ENCODE measurements at regions not wholly inside any gene's neighbourhood (a gene's known extent, or its start where the extent isn't known, plus 50 kb on each side); places are given as distances from the start of the nearest gene placed in this dataset.

GRCh38 chr15:95536638-95537037 is 793.9 kb upstream of the NR2F2 start:
- Histone ChIP-seq H3K9me3 (ENCODE audit: control insufficient read depth, insufficient read depth, low read depth, low read length) (no peaks in the 10 kb centered on the region), H3K27me3 (ENCODE audit: control insufficient read depth, insufficient read depth, low read length) (no peaks in the 10 kb centered on the region), H3K27ac (ENCODE audit: insufficient read depth, low read length) (no peak overlapping the region), H3K4me1 (ENCODE audit: control insufficient read depth, extremely low read depth, insufficient read depth, low read length) (no peaks in the 10 kb centered on the region), H3K79me2 (ENCODE audit: control insufficient read depth, insufficient read depth, low read length) (no peaks in the 10 kb centered on the region), H3K9ac (ENCODE audit: insufficient read depth, low read length) (no peak overlapping the region), H3K4me3 (replicated peaks in 1 of 4; ENCODE audit: control extremely low read depth in 1 of 4, insufficient read depth in 1 of 4, low read depth in 3 of 4, low read length in 4 of 4) (no peak overlapping the region), H2AFZ (ENCODE audit: low read length) (no peak overlapping the region), H3K4me2 (ENCODE audit: extremely low read depth, insufficient read depth, low read length) (no peak overlapping the region), H3K36me3 (ENCODE audit: control insufficient read depth, insufficient read depth, low read length) (no peaks in the 10 kb centered on the region), H4K20me1 (ENCODE audit: control insufficient read depth, extremely low read depth, insufficient read depth, low read length) (no peaks in the 10 kb centered on the region)
- no peak for TF ChIP-seq EZH2 (IDR thresholded peaks at IDR 0.05; ENCODE audit: low read length, missing control alignments)
- TF ChIP-seq CTCF (conservative IDR thresholded peaks at IDR 0.05 in 1 of 2, IDR thresholded peaks at IDR 0.05 in 1 of 2; ENCODE audit: low read depth in 1 of 2, low read length in 2 of 2), result no peak
- DNase-seq (ENCODE audit: low read depth in 2 of 2), result no peak

- DNase-seq (ENCODE audit: low read depth in 2 of 2), result no peak
- Histone ChIP-seq H4K20me1 (ENCODE audit: control insufficient read depth, extremely low read depth, insufficient read depth, low read length) (no peaks in the 10 kb centered on the region), H3K4me3 (replicated peaks in 1 of 4; ENCODE audit: control extremely low read depth in 1 of 4, insufficient read depth in 1 of 4, low read depth in 3 of 4, low read length in 4 of 4) (no peak overlapping the region), H3K36me3 (ENCODE audit: control insufficient read depth, insufficient read depth, low read length) (no peaks in the 10 kb centered on the region), H3K27me3 (ENCODE audit: control insufficient read depth, insufficient read depth, low read length) (no peaks in the 10 kb centered on the region), H3K4me1 (ENCODE audit: control insufficient read depth, extremely low read depth, insufficient read depth, low read length) (no peaks in the 10 kb centered on the region), H3K4me2 (ENCODE audit: extremely low read depth, insufficient read depth, low read length) (no peak overlapping the region), H3K9ac (ENCODE audit: insufficient read depth, low read length) (no peak overlapping the region), H3K79me2 (ENCODE audit: control insufficient read depth, insufficient read depth, low read length) (no peaks in the 10 kb centered on the region), H3K9me3 (ENCODE audit: control insufficient read depth, insufficient read depth, low read depth, low read length) (no peaks in the 10 kb centered on the region), H3K27ac (ENCODE audit: insufficient read depth, low read length) (no peak overlapping the region), H2AFZ (ENCODE audit: low read length) (no peak overlapping the region)
- no peak for TF ChIP-seq EZH2 (IDR thresholded peaks at IDR 0.05; ENCODE audit: low read length, missing control alignments)
- TF ChIP-seq CTCF (conservative IDR thresholded peaks at IDR 0.05 in 1 of 2, IDR thresholded peaks at IDR 0.05 in 1 of 2; ENCODE audit: low read depth in 1 of 2, low read length in 2 of 2), result no peak
Observed at GRCh38 chr15:95538693-95539092, 791.8 kb upstream of the NR2F2 start.

- Histone ChIP-seq H4K20me1 (ENCODE audit: control insufficient read depth, extremely low read depth, insufficient read depth, low read length) (no peaks in the 10 kb centered on the region), H3K4me2 (ENCODE audit: extremely low read depth, insufficient read depth, low read length) (no peak overlapping the region), H3K27me3 (ENCODE audit: control insufficient read depth, insufficient read depth, low read length) (no peaks in the 10 kb centered on the region), H3K4me3 (replicated peaks in 1 of 4; ENCODE audit: control extremely low read depth in 1 of 4, insufficient read depth in 1 of 4, low read depth in 3 of 4, low read length in 4 of 4) (no peak overlapping the region), H3K79me2 (ENCODE audit: control insufficient read depth, insufficient read depth, low read length) (no peaks in the 10 kb centered on the region), H3K36me3 (ENCODE audit: control insufficient read depth, insufficient read depth, low read length) (no peaks in the 10 kb centered on the region), H3K9me3 (ENCODE audit: control insufficient read depth, insufficient read depth, low read depth, low read length) (no peaks in the 10 kb centered on the region), H3K9ac (ENCODE audit: insufficient read depth, low read length) (no peak overlapping the region), H2AFZ (ENCODE audit: low read length) (no peak overlapping the region), H3K4me1 (ENCODE audit: control insufficient read depth, extremely low read depth, insufficient read depth, low read length) (no peaks in the 10 kb centered on the region), H3K27ac (ENCODE audit: insufficient read depth, low read length) (no peak overlapping the region)
- DNase-seq (ENCODE audit: low read depth in 2 of 2), result no peak
- TF ChIP-seq CTCF (conservative IDR thresholded peaks at IDR 0.05 in 1 of 2, IDR thresholded peaks at IDR 0.05 in 1 of 2; ENCODE audit: low read depth in 1 of 2, low read length in 2 of 2) (no peak), EZH2 (IDR thresholded peaks at IDR 0.05; ENCODE audit: low read length, missing control alignments) (no peak)
Observed at GRCh38 chr15:95541301-95541700, 789.2 kb upstream of the NR2F2 start.

All from fibroblast of lung (primary cell).